H9 (cell line): ENCODE measurements at regions not wholly inside any gene's neighbourhood (a gene's known extent, or its start where the extent isn't known, plus 50 kb on each side); places are given as distances from the start of the nearest gene placed in this dataset.

Source experiments
- DNase-seq: peaks from one replicate; pipeline ENCODE4 v3.0.0-alpha.2; 2017
- H2AFZ ChIP-seq: one replicate; pipeline ENCODE4 v1.6.1; 2013; ENCODE audit warnings: mild to moderate bottlenecking, low read length, control low read depth, moderate library complexity
- H2AK5ac ChIP-seq: 2 replicates; pipeline ENCODE4 v1.6.1; 2013; ENCODE audit warnings: low read length, control low read depth, mixed read lengths; ENCODE audit not compliant: insufficient read length
- H2BK120ac ChIP-seq: one replicate; pipeline ENCODE4 v1.6.1; 2013; ENCODE audit warnings: low read depth, mild to moderate bottlenecking, low read length, control low read depth, inconsistent platforms; ENCODE audit not compliant: poor library complexity, severe bottlenecking
- H2BK12ac ChIP-seq: 2 replicates; pipeline ENCODE4 v1.6.1; 2013; ENCODE audit warnings: low read length, control low read depth, mixed read lengths, low read depth; ENCODE audit not compliant: insufficient read length
- H2BK15ac ChIP-seq: 2 replicates; pipeline ENCODE4 v1.6.1; 2013; ENCODE audit warnings: low read depth, low read length, control low read depth
- H2BK20ac ChIP-seq: one replicate; pipeline ENCODE4 v1.6.1; 2013; ENCODE audit warnings: low read depth, mild to moderate bottlenecking, low read length, control low read depth, inconsistent platforms; ENCODE audit not compliant: poor library complexity, severe bottlenecking
- H2BK5ac ChIP-seq: 2 replicates; pipeline ENCODE4 v1.6.1; 2013; ENCODE audit warnings: low read length, control low read depth, mixed read lengths; ENCODE audit not compliant: insufficient read length
- H3K14ac ChIP-seq: 2 replicates; pipeline ENCODE4 v1.6.1; 2013; ENCODE audit warnings: low read length, control low read depth; ENCODE audit not compliant: insufficient read depth
- H3K18ac ChIP-seq: 2 replicates; pipeline ENCODE4 v1.6.1; 2013; ENCODE audit warnings: low read depth, mild to moderate bottlenecking, mixed read lengths, low read length, control low read depth; ENCODE audit not compliant: insufficient read length
- H3K23ac ChIP-seq: 2 replicates; pipeline ENCODE4 v1.6.1; 2013; ENCODE audit warnings: low read length, control low read depth, mixed read lengths, low read depth; ENCODE audit not compliant: insufficient read length
- H3K23me2 ChIP-seq: 2 replicates; pipeline ENCODE4 v1.6.1; 2013; ENCODE audit warnings: low read depth, mild to moderate bottlenecking, mixed read lengths, low read length, control low read depth; ENCODE audit not compliant: insufficient read length, poor library complexity, severe bottlenecking
- H3K27ac ChIP-seq: 2 replicates; pipeline ENCODE4 v1.5.1; 2013; ENCODE audit warnings: low read length, control low read depth, mixed read lengths, low read depth; ENCODE audit not compliant: insufficient read length
- H3K27me3 ChIP-seq: 2 replicates; pipeline ENCODE4 v1.6.1; 2013; ENCODE audit warnings: low read length, control low read depth, inconsistent platforms; ENCODE audit not compliant: insufficient read depth
- H3K4ac ChIP-seq: 2 replicates; pipeline ENCODE4 v1.6.1; 2013; ENCODE audit warnings: low read depth, mild to moderate bottlenecking, control low read depth, inconsistent platforms, low read length, moderate library complexity
- H3K4me1 ChIP-seq: 2 replicates; pipeline ENCODE4 v1.6.1; 2013; ENCODE audit warnings: low read length, control low read depth, inconsistent platforms; ENCODE audit not compliant: insufficient read depth
- H3K4me2 ChIP-seq: 2 replicates; pipeline ENCODE4 v1.6.1; 2013; ENCODE audit warnings: low read length, control low read depth, mixed read lengths; ENCODE audit not compliant: insufficient read length, insufficient read depth
- H3K56ac ChIP-seq: 2 replicates; pipeline ENCODE4 v1.6.1; 2013; ENCODE audit warnings: low read depth, mild to moderate bottlenecking, mixed read lengths, low read length, control low read depth; ENCODE audit not compliant: insufficient read length
- H3K79me1 ChIP-seq: 2 replicates; pipeline ENCODE4 v1.6.1; 2013; ENCODE audit warnings: low read depth, mild to moderate bottlenecking, moderate library complexity, low read length, control low read depth, inconsistent platforms; ENCODE audit not compliant: insufficient read depth, poor library complexity, severe bottlenecking
- H3K79me2 ChIP-seq: 2 replicates; pipeline ENCODE4 v1.6.1; 2013; ENCODE audit warnings: low read length, control low read depth, inconsistent platforms; ENCODE audit not compliant: insufficient read depth
- H3K9ac ChIP-seq: 2 replicates; pipeline ENCODE4 v1.6.1; 2013; ENCODE audit warnings: low read length, control low read depth, mixed read lengths; ENCODE audit not compliant: insufficient read length; ENCODE audit errors: extremely low read depth
- H3K9me3 ChIP-seq: one replicate; pipeline ENCODE4 v1.6.1; 2013; ENCODE audit warnings: low read depth, low read length, inconsistent platforms; ENCODE audit not compliant: control insufficient read depth
- H3T11ph ChIP-seq: one replicate; pipeline ENCODE4 v1.6.1; 2013; ENCODE audit warnings: mild to moderate bottlenecking, low read length, control low read depth, inconsistent platforms
- H4K20me1 ChIP-seq: one replicate; pipeline ENCODE4 v1.6.1; 2013; ENCODE audit not compliant: control insufficient read depth, insufficient read length, insufficient read depth
- H4K5ac ChIP-seq: 2 replicates; pipeline ENCODE4 v1.6.1; 2013; ENCODE audit warnings: low read depth, mild to moderate bottlenecking, mixed read lengths, low read length, control low read depth; ENCODE audit not compliant: insufficient read length
- H4K8ac ChIP-seq: replicated peaks from 2 replicates; pipeline ENCODE4 v1.6.1; 2013; ENCODE audit warnings: low read length, control low read depth, mixed read lengths, low read depth; ENCODE audit not compliant: insufficient read length
- H4K91ac ChIP-seq: 2 replicates; pipeline ENCODE4 v1.6.1; 2013; ENCODE audit warnings: low read depth, mild to moderate bottlenecking, moderate library complexity, mixed read lengths, low read length, control low read depth; ENCODE audit not compliant: insufficient read length
- H3K27ac Mint-ChIP-seq, 3 experiments: 2 replicates in 2 of 3; 3 replicates in 1 of 3; pipeline ENCODE4 v1.8.0; 2020 to 2021; ENCODE audit warnings: mixed read lengths in 3 of 3, mild to moderate bottlenecking in 1 of 3, moderate library complexity in 1 of 3
- H3K27me3 Mint-ChIP-seq: 2 replicates; pipeline ENCODE4 v1.8.0; 2021; ENCODE audit warnings: low read depth, mild to moderate bottlenecking, moderate library complexity, mixed read lengths
- H3K36me3 Mint-ChIP-seq, 3 experiments: 2 replicates in 2 of 3; 3 replicates in 1 of 3; pipeline ENCODE4 v1.8.0; 2020 to 2021; ENCODE audit warnings: low read depth in 3 of 3, mixed read lengths in 3 of 3; ENCODE audit not compliant: insufficient read depth in 1 of 3
- H3K4me1 Mint-ChIP-seq, 2 experiments: 2 replicates each; pipeline ENCODE4 v1.8.0; 2020; ENCODE audit warnings: mixed read lengths in 2 of 2
- H3K4me3 Mint-ChIP-seq, 2 experiments: 2 replicates in 1 of 2; 3 replicates in 1 of 2; pipeline ENCODE4 v1.8.0; 2020 to 2021; ENCODE audit warnings: mild to moderate bottlenecking in 2 of 2, mixed read lengths in 2 of 2, moderate library complexity in 1 of 2
- H3K9me3 Mint-ChIP-seq, 2 experiments: 2 replicates in 1 of 2; 3 replicates in 1 of 2; pipeline ENCODE4 v1.8.0; 2020; ENCODE audit warnings: mild to moderate bottlenecking in 2 of 2, mixed read lengths in 2 of 2, moderate library complexity in 1 of 2
- WGBS: extraction: QIAGEN DNeasy Blood & Tissue Kit; methylation state at CpG from one replicate; pipeline ENCODE4 v1.1.7; 2013; ENCODE audit warnings: missing lambda C conversion rate, low lambda C conversion rate, mixed read lengths; ENCODE audit not compliant: insufficient read length; ENCODE audit errors: extremely low coverage; 5-methylcytosine and 5-hydroxymethylcytosine counted together
- TF ChIP-seq, protein P1 (sequence below): fragments of 200-600 bp; sonication (generic); conservative IDR thresholded peaks from 3 replicates; pipeline ENCODE4 v1.8.0; 2021; ENCODE audit warnings: antibody characterized with exemption, mild to moderate bottlenecking

DNA sequence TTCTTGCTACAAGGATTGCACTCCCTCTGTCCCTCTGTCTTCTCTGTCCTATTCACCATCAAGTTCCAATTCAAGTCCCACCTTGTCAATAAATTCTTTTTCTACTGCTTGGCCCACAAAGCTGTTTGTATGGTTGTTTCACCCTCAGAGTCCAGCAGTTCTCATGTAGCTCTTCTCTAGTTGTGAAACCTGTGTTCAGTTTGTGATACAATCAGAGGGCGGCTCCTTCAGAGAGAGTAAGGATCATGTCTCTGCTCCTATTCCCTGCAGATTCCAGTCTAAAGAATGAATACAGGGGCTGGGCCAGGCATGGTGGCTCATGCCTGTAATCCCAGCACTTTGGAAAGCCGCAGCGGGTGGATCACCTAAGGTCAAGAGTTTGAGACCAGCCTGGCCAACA lies 126.6 kb upstream of the BET1 start:
- Histone ChIP-seq H4K20me1 (no peaks in the 10 kb centered on the region), H2AK5ac (no peak overlapping the region), H3K9me3 (no peaks in the 10 kb centered on the region), H3K79me1 (no peaks in the 10 kb centered on the region), H2BK20ac (no peak overlapping the region), H4K8ac (no peak overlapping the region), H3K9ac (no peak overlapping the region), H3T11ph (no peak overlapping the region), H3K23ac (no peak overlapping the region), H3K4me2 (no peak overlapping the region), H3K14ac (no peak overlapping the region), H3K23me2 (no peaks in the 10 kb centered on the region), H2AFZ (no peak overlapping the region), H3K27ac (no peak overlapping the region), H2BK12ac (no peak overlapping the region), H3K56ac (no peak overlapping the region), H3K4ac (no peak overlapping the region), H3K18ac (no peak overlapping the region), H3K4me1 (no peaks in the 10 kb centered on the region; the same call in 1 of the 2 replicates), H2BK120ac (no peak overlapping the region), H3K79me2 (no peaks in the 10 kb centered on the region), H2BK5ac (no peak overlapping the region), H3K27me3 (no peaks in the 10 kb centered on the region), H4K91ac (no peak overlapping the region), H4K5ac (no peak overlapping the region), H2BK15ac (no peak overlapping the region)
- TF ChIP-seq, protein P1, sequence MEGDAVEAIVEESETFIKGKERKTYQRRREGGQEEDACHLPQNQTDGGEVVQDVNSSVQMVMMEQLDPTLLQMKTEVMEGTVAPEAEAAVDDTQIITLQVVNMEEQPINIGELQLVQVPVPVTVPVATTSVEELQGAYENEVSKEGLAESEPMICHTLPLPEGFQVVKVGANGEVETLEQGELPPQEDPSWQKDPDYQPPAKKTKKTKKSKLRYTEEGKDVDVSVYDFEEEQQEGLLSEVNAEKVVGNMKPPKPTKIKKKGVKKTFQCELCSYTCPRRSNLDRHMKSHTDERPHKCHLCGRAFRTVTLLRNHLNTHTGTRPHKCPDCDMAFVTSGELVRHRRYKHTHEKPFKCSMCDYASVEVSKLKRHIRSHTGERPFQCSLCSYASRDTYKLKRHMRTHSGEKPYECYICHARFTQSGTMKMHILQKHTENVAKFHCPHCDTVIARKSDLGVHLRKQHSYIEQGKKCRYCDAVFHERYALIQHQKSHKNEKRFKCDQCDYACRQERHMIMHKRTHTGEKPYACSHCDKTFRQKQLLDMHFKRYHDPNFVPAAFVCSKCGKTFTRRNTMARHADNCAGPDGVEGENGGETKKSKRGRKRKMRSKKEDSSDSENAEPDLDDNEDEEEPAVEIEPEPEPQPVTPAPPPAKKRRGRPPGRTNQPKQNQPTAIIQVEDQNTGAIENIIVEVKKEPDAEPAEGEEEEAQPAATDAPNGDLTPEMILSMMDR, result no peak
- no CpG with 5 or more reads among the region's 3 CpGs for WGBS
- DNase-seq, result no peak
- Mint-ChIP-seq H3K4me3 (no peak overlapping the region), H3K27ac (no peak overlapping the region), H3K9me3 (no peaks in the 10 kb centered on the region), H3K4me1 (peaks cover 7% of the 10 kb centered on the region in 2 experiments), H3K27me3 (no peaks in the 10 kb centered on the region), H3K36me3 (no peaks in the 10 kb centered on the region)
